ENCODE measurements at regions not wholly inside any gene's neighbourhood (a gene's known extent, or its start where the extent isn't known, plus 50 kb on each side); places are given as distances from the start of the nearest gene placed in this dataset.

DNA sequence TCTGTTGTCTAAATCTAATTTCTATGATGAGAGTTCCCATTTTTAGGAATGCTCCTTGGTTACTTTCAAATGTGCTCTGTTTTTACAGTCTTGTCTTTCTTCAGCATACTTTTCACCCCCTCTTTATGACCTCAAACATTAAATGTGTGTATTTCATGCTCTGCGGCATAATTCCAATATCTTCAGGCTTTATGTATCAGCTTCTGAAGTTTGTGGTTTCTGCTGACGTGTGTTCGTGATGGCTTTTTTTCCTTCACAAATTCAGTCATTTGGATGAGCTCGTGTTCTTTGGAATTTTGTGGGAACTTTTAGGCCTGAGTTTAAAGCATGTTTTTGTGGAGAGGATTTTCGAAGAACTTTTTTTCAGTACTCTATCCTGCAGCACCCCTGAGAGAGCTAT, 97.7 kb upstream of the CHRNA7 start:
- Mint-ChIP-seq H3K4me3 (no peak overlapping the region), H3K9me3 (no peaks in the 10 kb centered on the region), H3K36me3 (ENCODE audit: low read depth) (no peaks in the 10 kb centered on the region), H3K27me3 (ENCODE audit: low read depth) (no peaks in the 10 kb centered on the region), H3K4me1 (ENCODE audit: low read depth) (no peaks in the 10 kb centered on the region), H3K27ac (no peak overlapping the region)
- DNase-seq (ENCODE audit: low spot score) = no peak

- no peaks in the 10 kb centered on the region for H3K36me3 Mint-ChIP-seq (ENCODE audit: low read depth)
- H3K27ac Mint-ChIP-seq = no peak overlapping the region
- no peaks in the 10 kb centered on the region for H3K9me3 Mint-ChIP-seq
- H3K4me3 Mint-ChIP-seq = no peak overlapping the region
- H3K4me1 Mint-ChIP-seq (ENCODE audit: low read depth) = no peaks in the 10 kb centered on the region
- H3K27me3 Mint-ChIP-seq (ENCODE audit: low read depth) = no peaks in the 10 kb centered on the region
- DNase-seq (ENCODE audit: low spot score) = no peak
These were observed 95.5 kb upstream of the CHRNA7 start for GRCh38 chr15:31934821-31935220.

GRCh38 chr15:31953478-31953877, 76.8 kb upstream of the CHRNA7 start:
- Mint-ChIP-seq H3K27ac (no peak overlapping the region), H3K9me3 (peaks cover 4% of the 10 kb centered on the region), H3K27me3 (ENCODE audit: low read depth) (peaks cover 3% of the 10 kb centered on the region), H3K4me3 (no peak overlapping the region), H3K36me3 (ENCODE audit: low read depth) (no peaks in the 10 kb centered on the region), H3K4me1 (ENCODE audit: low read depth) (no peaks in the 10 kb centered on the region)
- no peak for DNase-seq (ENCODE audit: low spot score)

DNA sequence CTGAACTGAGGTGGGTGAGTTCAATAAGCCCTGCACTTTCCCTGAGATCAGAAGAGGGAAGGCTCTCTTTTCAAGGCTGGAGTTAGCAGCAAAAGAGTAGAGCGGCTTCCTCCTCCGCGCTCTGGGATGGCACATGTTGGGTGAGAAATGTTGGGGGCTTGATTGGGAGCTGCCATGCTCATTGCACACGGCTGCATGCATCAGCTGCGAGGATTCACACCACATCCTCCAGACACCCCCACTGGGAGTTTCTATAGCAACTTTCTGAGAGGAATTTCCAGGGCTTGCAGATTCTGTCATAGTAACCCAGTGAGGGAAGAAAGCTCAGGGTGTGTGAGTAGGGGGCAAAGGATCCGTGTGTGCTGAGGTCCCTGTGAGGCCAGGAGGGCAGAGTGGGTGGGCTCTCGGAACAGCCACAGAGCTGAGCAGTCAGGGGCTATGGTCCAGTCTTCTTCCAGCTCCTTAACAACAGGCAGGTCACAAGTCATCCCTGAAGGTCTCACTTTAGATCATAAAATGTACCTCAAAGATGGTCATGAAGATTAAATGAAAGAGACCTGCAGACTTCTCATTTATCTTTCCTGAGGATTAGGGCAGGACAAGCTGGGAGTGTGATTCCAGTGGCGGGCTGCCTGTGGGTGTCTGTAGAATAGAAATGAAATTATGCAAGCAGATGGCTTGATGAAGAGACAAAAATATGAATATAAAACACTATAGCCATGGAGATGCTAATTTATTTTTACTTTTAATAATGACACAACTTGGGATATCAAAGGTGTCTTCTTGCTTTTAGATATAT, 75.7 kb upstream of the CHRNA7 start:
- Mint-ChIP-seq H3K36me3 (ENCODE audit: low read depth) (no peaks in the 10 kb centered on the region), H3K4me1 (ENCODE audit: low read depth) (no peaks in the 10 kb centered on the region), H3K27ac (no peak overlapping the region), H3K27me3 (ENCODE audit: low read depth) (peaks cover 3% of the 10 kb centered on the region), H3K9me3 (peaks cover 10% of the 10 kb centered on the region), H3K4me3 (no peak overlapping the region)
- DNase-seq (ENCODE audit: low spot score) = no peak

DNA sequence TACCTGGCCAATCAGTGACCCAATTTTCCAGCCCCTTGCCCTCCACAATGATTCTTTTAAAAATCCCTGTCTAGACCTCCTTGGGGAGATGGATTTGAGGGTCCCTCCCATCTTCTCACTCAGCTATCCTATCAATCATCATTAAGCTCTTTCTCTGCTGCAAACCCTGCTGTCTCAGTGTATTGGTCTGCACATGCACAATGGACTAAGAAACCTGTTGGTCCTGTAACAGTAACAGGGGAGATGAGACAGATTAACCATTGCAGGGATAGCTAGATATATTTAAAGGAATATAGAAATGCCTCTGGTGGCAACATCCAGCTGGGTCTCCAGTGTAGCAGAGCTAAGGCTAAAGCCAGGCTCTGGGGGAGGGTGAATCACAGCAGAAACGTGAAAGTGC, 74.6 kb upstream of the CHRNA7 start:
- Mint-ChIP-seq H3K4me3 (no peak overlapping the region), H3K9me3 (peaks cover 11% of the 10 kb centered on the region), H3K27ac (no peak overlapping the region), H3K27me3 (ENCODE audit: low read depth) (peaks cover 3% of the 10 kb centered on the region), H3K4me1 (ENCODE audit: low read depth) (no peaks in the 10 kb centered on the region), H3K36me3 (ENCODE audit: low read depth) (no peaks in the 10 kb centered on the region)
- DNase-seq (ENCODE audit: low spot score) = no peak

DNA sequence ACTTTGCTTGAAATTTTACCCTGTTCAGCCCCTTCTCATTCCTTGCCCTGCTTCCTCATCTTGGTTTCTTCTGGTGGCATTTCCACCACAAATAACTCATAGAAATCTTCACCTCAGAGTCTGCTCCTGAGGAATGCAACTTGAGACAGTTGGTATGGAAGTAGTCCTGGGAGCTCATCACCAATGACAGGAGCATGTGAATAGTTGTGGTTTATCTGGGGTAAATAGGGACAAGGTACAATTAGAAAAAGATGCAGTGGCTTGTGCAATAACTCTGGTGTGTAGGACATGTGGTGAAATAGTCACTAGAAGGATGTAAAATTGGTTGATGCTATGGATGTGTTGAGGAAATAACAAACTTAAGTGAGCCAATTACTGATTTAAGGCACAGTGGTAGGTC, 72.7 kb upstream of the CHRNA7 start:
- Mint-ChIP-seq H3K36me3 (ENCODE audit: low read depth) (no peaks in the 10 kb centered on the region), H3K9me3 (peaks cover 11% of the 10 kb centered on the region), H3K4me3 (no peak overlapping the region), H3K4me1 (ENCODE audit: low read depth) (no peaks in the 10 kb centered on the region), H3K27ac (no peak overlapping the region), H3K27me3 (ENCODE audit: low read depth) (no peaks in the 10 kb centered on the region)
- DNase-seq (ENCODE audit: low spot score) = no peak

GRCh38 chr15:31964586-31965307, 65.6 kb upstream of the CHRNA7 start:
- no peaks in the 10 kb centered on the region for H3K9me3 Mint-ChIP-seq
- no peaks in the 10 kb centered on the region for H3K36me3 Mint-ChIP-seq (ENCODE audit: low read depth)
- H3K27me3 Mint-ChIP-seq (ENCODE audit: low read depth) = peaks cover 6% of the 10 kb centered on the region
- no peak overlapping the region for H3K27ac Mint-ChIP-seq
- H3K4me1 Mint-ChIP-seq (ENCODE audit: low read depth) = no peaks in the 10 kb centered on the region
- DNase-seq (ENCODE audit: low spot score) = no peak
- no peak overlapping the region for H3K4me3 Mint-ChIP-seq

GRCh38 chr15:31970007-31970406, 60.3 kb upstream of the CHRNA7 start:
- no peak for DNase-seq (ENCODE audit: low spot score)
- H3K9me3 Mint-ChIP-seq = no peaks in the 10 kb centered on the region
- H3K27ac Mint-ChIP-seq = no peak overlapping the region
- peaks cover 12% of the 10 kb centered on the region for H3K27me3 Mint-ChIP-seq (ENCODE audit: low read depth)
- no peaks in the 10 kb centered on the region for H3K36me3 Mint-ChIP-seq (ENCODE audit: low read depth)
- H3K4me1 Mint-ChIP-seq (ENCODE audit: low read depth) = peaks cover 2% of the 10 kb centered on the region
- no peak overlapping the region for H3K4me3 Mint-ChIP-seq

GRCh38 chr15:31973197-31973596, 57.1 kb upstream of the CHRNA7 start:
- H3K27ac Mint-ChIP-seq = no peak overlapping the region
- peaks cover 7% of the 10 kb centered on the region for H3K27me3 Mint-ChIP-seq (ENCODE audit: low read depth)
- DNase-seq (ENCODE audit: low spot score) = no peak
- H3K36me3 Mint-ChIP-seq (ENCODE audit: low read depth) = no peaks in the 10 kb centered on the region
- no peak overlapping the region for H3K4me3 Mint-ChIP-seq
- H3K9me3 Mint-ChIP-seq = no peaks in the 10 kb centered on the region
- H3K4me1 Mint-ChIP-seq (ENCODE audit: low read depth) = peaks cover 4% of the 10 kb centered on the region

DNA sequence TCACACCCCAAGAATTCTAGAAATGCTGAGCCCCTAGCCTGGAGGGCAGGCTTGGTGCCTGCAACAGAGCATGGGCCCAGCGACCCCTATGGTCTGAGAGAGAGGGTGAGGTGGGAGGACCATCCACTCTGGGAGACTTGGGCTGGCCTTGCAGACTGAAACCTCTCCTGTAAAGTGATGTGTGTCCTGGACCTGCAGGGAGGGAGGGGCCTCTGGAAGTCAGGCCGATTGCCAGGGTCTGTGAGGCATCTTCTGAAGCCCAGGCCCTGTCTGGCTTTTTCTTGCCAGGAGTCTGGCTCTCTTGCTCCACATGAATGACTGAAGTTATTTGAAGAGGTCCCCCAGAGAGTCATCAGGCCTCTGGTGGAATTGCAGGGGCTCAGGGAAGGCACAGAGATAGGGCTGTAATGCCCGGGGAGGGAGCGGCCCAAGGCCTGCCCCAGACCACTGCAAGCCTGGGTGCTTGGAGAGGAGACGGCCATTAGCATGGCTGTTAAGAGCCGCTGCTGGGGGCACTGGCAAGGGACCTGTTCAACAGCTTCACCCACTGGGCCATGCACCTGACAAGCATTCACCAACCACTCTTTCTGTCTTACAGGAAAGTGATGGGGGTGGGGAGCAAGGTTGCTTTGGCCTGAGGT, 56.0 kb upstream of the CHRNA7 start:
- no peak overlapping the region for H3K4me3 Mint-ChIP-seq
- H3K9me3 Mint-ChIP-seq = no peaks in the 10 kb centered on the region
- peaks cover 10% of the 10 kb centered on the region for H3K27me3 Mint-ChIP-seq (ENCODE audit: low read depth)
- no peaks in the 10 kb centered on the region for H3K36me3 Mint-ChIP-seq (ENCODE audit: low read depth)
- H3K27ac Mint-ChIP-seq = no peak overlapping the region
- peaks cover 4% of the 10 kb centered on the region for H3K4me1 Mint-ChIP-seq (ENCODE audit: low read depth)
- DNase-seq (ENCODE audit: low spot score) = no peak

DNA sequence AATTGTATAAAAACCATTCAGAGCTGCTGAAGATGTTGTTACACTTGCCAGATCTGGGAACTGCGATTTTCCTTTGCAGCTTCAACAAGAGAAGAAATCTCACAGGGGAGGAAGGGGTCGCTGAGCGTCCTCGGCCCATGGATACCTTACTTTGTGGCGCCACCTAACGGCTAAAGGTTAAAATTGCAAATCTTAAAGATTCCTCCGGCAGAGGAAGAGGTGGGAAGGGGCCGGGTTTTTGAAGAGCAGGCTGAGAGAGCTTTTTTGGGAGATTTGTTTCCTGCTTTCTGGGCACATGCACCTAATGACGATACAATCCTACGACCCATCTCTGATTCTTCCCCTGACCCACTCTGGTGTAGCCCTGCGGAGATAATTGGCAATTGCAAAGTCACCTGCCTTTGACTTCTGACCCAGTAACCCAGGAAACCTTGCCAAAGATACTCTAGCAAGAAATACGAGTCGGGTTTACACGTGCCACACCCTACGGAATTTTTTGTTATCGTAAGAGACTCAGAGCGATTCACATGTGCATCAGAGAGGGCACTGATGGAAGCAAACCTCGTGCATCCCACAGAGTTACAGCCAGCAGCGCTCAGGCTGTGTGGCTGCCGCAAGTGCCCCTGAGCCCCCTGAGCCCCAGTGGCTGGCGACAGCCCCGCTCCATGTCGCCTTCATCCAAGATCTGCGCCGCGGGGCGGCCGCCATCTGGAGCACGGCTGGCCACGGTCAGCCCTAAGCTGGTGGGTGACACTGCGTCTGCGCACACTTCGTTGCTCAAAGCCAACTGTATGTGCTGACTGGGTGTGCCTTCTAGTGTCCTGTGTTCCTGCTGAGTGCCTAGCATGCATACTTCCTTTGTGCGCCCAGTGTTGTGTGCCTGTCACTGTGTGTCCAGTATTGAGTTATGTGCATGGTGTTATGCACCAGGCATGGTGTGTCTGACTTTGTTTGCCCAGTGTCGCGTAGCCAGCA, 55.2 kb upstream of the CHRNA7 start:
- H3K27ac Mint-ChIP-seq = no peak overlapping the region
- DNase-seq (ENCODE audit: low spot score) = no peak
- H3K9me3 Mint-ChIP-seq = no peaks in the 10 kb centered on the region
- no peak overlapping the region for H3K4me3 Mint-ChIP-seq
- no peaks in the 10 kb centered on the region for H3K36me3 Mint-ChIP-seq (ENCODE audit: low read depth)
- H3K4me1 Mint-ChIP-seq (ENCODE audit: low read depth) = peaks cover 4% of the 10 kb centered on the region
- peaks cover 5% of the 10 kb centered on the region for H3K27me3 Mint-ChIP-seq (ENCODE audit: low read depth)

DNA sequence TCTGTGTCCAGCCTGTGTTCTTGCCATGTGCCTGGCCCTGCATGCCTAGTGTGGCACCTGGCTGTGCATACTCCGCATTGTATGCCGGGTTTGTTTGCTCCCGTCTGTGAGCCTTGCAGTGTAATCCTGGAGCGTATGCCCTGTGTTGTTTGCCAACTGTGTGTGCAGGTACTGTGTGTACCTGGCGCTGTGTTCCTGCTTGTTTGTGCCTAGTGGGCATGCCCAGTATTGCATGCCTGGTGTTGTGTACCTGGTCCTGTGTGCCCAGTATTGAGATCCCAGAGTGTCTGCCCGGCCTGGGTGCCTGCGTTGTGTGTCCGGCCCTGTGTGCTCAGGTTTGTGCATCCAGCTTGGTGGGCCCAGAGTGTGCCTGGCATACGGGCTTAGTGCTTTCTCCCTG, 54.5 kb upstream of the CHRNA7 start:
- no peak overlapping the region for H3K27ac Mint-ChIP-seq
- DNase-seq (ENCODE audit: low spot score) = no peak
- no peaks in the 10 kb centered on the region for H3K36me3 Mint-ChIP-seq (ENCODE audit: low read depth)
- H3K9me3 Mint-ChIP-seq = no peaks in the 10 kb centered on the region
- peaks cover 4% of the 10 kb centered on the region for H3K4me1 Mint-ChIP-seq (ENCODE audit: low read depth)
- peaks cover 4% of the 10 kb centered on the region for H3K27me3 Mint-ChIP-seq (ENCODE audit: low read depth)
- no peak overlapping the region for H3K4me3 Mint-ChIP-seq

GRCh38 chr15:31977138-31977537, 53.2 kb upstream of the CHRNA7 start:
- H3K9me3 Mint-ChIP-seq = no peaks in the 10 kb centered on the region

More at GRCh38 chr15:31977138-31977537, 53.2 kb upstream of the CHRNA7 start:
- Mint-ChIP-seq H3K4me3 (no peak overlapping the region), H3K27ac (no peak overlapping the region), H3K4me1 (ENCODE audit: low read depth) (peaks cover 4% of the 10 kb centered on the region), H3K36me3 (ENCODE audit: low read depth) (no peaks in the 10 kb centered on the region), H3K27me3 (ENCODE audit: low read depth) (peaks cover 4% of the 10 kb centered on the region)
- DNase-seq (ENCODE audit: low spot score) = no peak

All from T-helper 2 cell treated with Interferon-gamma antibody and Interleukin-4, amounts not matched to agents 5 μg/mL and 100 μg/mL, for 36 hours (primary cell).